AG09309 (cell line): ENCODE measurements at regions not wholly inside any gene's neighbourhood (a gene's known extent, or its start where the extent isn't known, plus 50 kb on each side); places are given as distances from the start of the nearest gene placed in this dataset.

Experiments
- DNase-seq: peaks from one replicate; pipeline ENCODE4 v3.0.0-alpha.2; 2010; ENCODE audit warnings: low read depth
- H3K4me3 ChIP-seq: 2 replicates; pipeline ENCODE4 v1.5.1; 2011; ENCODE audit warnings: mild to moderate bottlenecking, low read depth, low read length, moderate library complexity; ENCODE audit not compliant: control insufficient read depth
- CTCF ChIP-seq: IDR thresholded peaks from 2 replicates; pipeline ENCODE4 v1.5.1; 2011; ENCODE audit warnings: mild to moderate bottlenecking, low read depth, low read length, inconsistent platforms; ENCODE audit not compliant: insufficient read depth, control insufficient read depth; ENCODE audit errors: missing control alignments

GRCh38 chr18:22307528-22307927 is 110.2 kb downstream of the CTAGE1 start:
- no peak for DNase-seq
- no peak overlapping the region for H3K4me3 ChIP-seq
- TF ChIP-seq CTCF = no peak

GRCh38 chr18:22303927-22304326 is 113.8 kb downstream of the CTAGE1 start:
- no peak for DNase-seq
- no peak overlapping the region for H3K4me3 ChIP-seq
- TF ChIP-seq CTCF = no peak

GRCh38 chr18:22302144-22302543 is 115.6 kb downstream of the CTAGE1 start:
- no peak overlapping the region for H3K4me3 ChIP-seq
- no peak for DNase-seq
- no peak for TF ChIP-seq CTCF

GRCh38 chr18:22300665-22301636 is 116.8 kb downstream of the CTAGE1 start:
- no peak for DNase-seq
- no peak for TF ChIP-seq CTCF
- H3K4me3 ChIP-seq = no peak overlapping the region

GRCh38 chr18:22297008-22297407 is 120.7 kb downstream of the CTAGE1 start:
- no peak for TF ChIP-seq CTCF
- H3K4me3 ChIP-seq = no peak overlapping the region
- DNase-seq = no peak

GRCh38 chr18:22296304-22296703 is 121.4 kb downstream of the CTAGE1 start:
- TF ChIP-seq CTCF = no peak
- no peak for DNase-seq
- no peak overlapping the region for H3K4me3 ChIP-seq
